B cell (primary cell): ENCODE measurements at regions not wholly inside any gene's neighbourhood (a gene's known extent, or its start where the extent isn't known, plus 50 kb on each side); places are given as distances from the start of the nearest gene placed in this dataset.

Experiments
- ATAC-seq: fragments of 200-7000 bp; cut with Tn5 transposase; one replicate; pipeline ENCODE4 v1.10.0; 2021; ENCODE audit warnings: low read depth, mild to moderate bottlenecking, moderate number of reproducible peaks, moderate library complexity
- CTCF ChIA-PET: fragments of 350-600 bp; sonication (Branson Sonifier 250); formaldehyde crosslinking; loops from one replicate; lab custom pipeline; 2021; ENCODE audit warnings: antibody characterized with exemption, inconsistent platforms; lab: Charles Lee
- POLR2A ChIA-PET: fragments of 350-600 bp; sonication (Branson Sonifier 250); formaldehyde crosslinking; loops from one replicate; lab custom pipeline; 2021; ENCODE audit warnings: antibody characterized with exemption; lab: Charles Lee
- DNase-seq: peaks from one replicate; pipeline ENCODE4 v3.0.0; 2013
- H2AFZ ChIP-seq: 2 replicates; pipeline ENCODE4 v1.6.1; 2012; ENCODE audit warnings: mild to moderate bottlenecking, low read depth, low read length; ENCODE audit not compliant: insufficient read depth, poor library complexity, severe bottlenecking
- H3K27ac ChIP-seq, 2 donors: 1 replicate in 1 of 2; 2 replicates in 1 of 2; pipeline ENCODE4 v1.5.1; 2012 to 2013; ENCODE audit warnings: low read length in 2 of 2, mild to moderate bottlenecking in 2 of 2, moderate library complexity in 1 of 2
- H3K27me3 ChIP-seq, 4 experiments: fragments of 200-600 bp in 1 of 4; sonication (generic) in 1 of 4; replicated peaks in 1 of 4; 1 replicate in 2 of 4; 2 replicates in 2 of 4; pipeline versions ENCODE4 v1.6.1 to v1.7.0; 2013 to 2016; ENCODE audit warnings: low read length in 3 of 4, mild to moderate bottlenecking in 2 of 4, mixed read lengths in 1 of 4, moderate library complexity in 1 of 4; ENCODE audit not compliant: insufficient read depth in 4 of 4, control insufficient read depth in 3 of 4; ENCODE audit errors: control extremely low read depth in 1 of 4
- H3K36me3 ChIP-seq, 2 experiments: replicated peaks in 1 of 2; 1 replicate in 1 of 2; 2 replicates in 1 of 2; pipeline versions ENCODE4 v1.6.1 to v1.7.1; 2013; ENCODE audit warnings: low read length in 1 of 2; ENCODE audit not compliant: insufficient read depth in 2 of 2, control insufficient read depth in 1 of 2; ENCODE audit errors: control extremely low read depth in 1 of 2, extremely low read depth in 1 of 2
- H3K4me1 ChIP-seq, 2 donors: fragments of 200-600 bp in 1 of 2; sonication (generic) in 1 of 2; 1 replicate in 1 of 2; 2 replicates in 1 of 2; pipeline versions ENCODE4 v1.5.1 to v1.6.1; 2013 to 2017; ENCODE audit warnings: low read length in 2 of 2; ENCODE audit not compliant: control insufficient read depth in 2 of 2, insufficient read depth in 2 of 2
- H3K4me2 ChIP-seq: replicated peaks from 2 replicates; pipeline ENCODE3; 2012; ENCODE audit warnings: mild to moderate bottlenecking, low read depth, low read length; ENCODE audit not compliant: poor library complexity, severe bottlenecking
- H3K4me3 ChIP-seq, 5 experiments: fragments of 200-600 bp in 1 of 5; sonication (generic) in 1 of 5; 1 replicate in 3 of 5; 2 replicates in 2 of 5; pipeline versions ENCODE4 v1.5.1 to v1.7.0; 2011 to 2016; ENCODE audit warnings: low read length in 4 of 5, mild to moderate bottlenecking in 4 of 5, low read depth in 2 of 5, control low read depth in 1 of 5, moderate library complexity in 1 of 5; ENCODE audit not compliant: insufficient read depth in 1 of 5; ENCODE audit errors: control extremely low read depth in 1 of 5, extremely low read depth in 1 of 5
- H3K79me2 ChIP-seq: fragments of 200-600 bp; sonication (generic); one replicate; pipeline ENCODE4 v1.6.0; 2016; ENCODE audit warnings: low read length; ENCODE audit not compliant: control insufficient read depth, insufficient read depth
- H3K9ac ChIP-seq: fragments of 200-600 bp; sonication (generic); 2 replicates; pipeline ENCODE4 v1.6.1; 2017; ENCODE audit warnings: mild to moderate bottlenecking, low read length, moderate library complexity
- H3K9me3 ChIP-seq, 3 donors: one replicate each; pipeline versions ENCODE4 v1.6.1 to v1.7.1; 2013; ENCODE audit warnings: low read length in 2 of 3; ENCODE audit not compliant: control insufficient read depth in 2 of 3, insufficient read depth in 1 of 3; ENCODE audit errors: control extremely low read depth in 1 of 3
- H4K20me1 ChIP-seq: 2 replicates; pipeline ENCODE4 v1.6.0; 2012; ENCODE audit warnings: mild to moderate bottlenecking, low read length; ENCODE audit not compliant: insufficient read depth, control insufficient read depth, poor library complexity, severe bottlenecking
- H3K27ac Mint-ChIP-seq: one replicate; pipeline ENCODE4 v1.8.0; 2021; ENCODE audit warnings: mixed read lengths
- H3K27me3 Mint-ChIP-seq: one replicate; pipeline ENCODE4 v1.8.0; 2021; ENCODE audit warnings: mixed read lengths
- H3K4me1 Mint-ChIP-seq: one replicate; pipeline ENCODE4 v1.8.0; 2021; ENCODE audit warnings: mixed read lengths
- H3K4me3 Mint-ChIP-seq: one replicate; pipeline ENCODE4 v1.8.0; 2021; ENCODE audit warnings: mixed read lengths
- H3K9me3 Mint-ChIP-seq: one replicate; pipeline ENCODE4 v1.8.0; 2022; ENCODE audit warnings: mixed read lengths; ENCODE audit not compliant: insufficient read depth
- EZH2 ChIP-seq: IDR thresholded peaks from 2 replicates; pipeline ENCODE4 v1.6.1; 2012; ENCODE audit warnings: borderline replicate concordance, low read depth, mild to moderate bottlenecking, moderate library complexity, low read length; ENCODE audit not compliant: insufficient read depth, poor library complexity, severe bottlenecking
- WGBS: methylation state at CpG from one replicate; pipeline ENCODE4 v1.1.5; 2013; ENCODE audit warnings: missing lambda C conversion rate; ENCODE audit not compliant: insufficient coverage; 5-methylcytosine and 5-hydroxymethylcytosine counted together
- intact Hi-C: fragments of 100-400 bp; cut with micrococcal nuclease; formaldehyde crosslinking; loops from one replicate; pipeline ENCODE4 v1.10.0; 2022
- TF ChIP-seq, protein P1 (sequence below): fragments of 200-600 bp; IDR thresholded peaks from one replicate; pipeline ENCODE4 v1.8.0; 2022; ENCODE audit warnings: antibody characterized with exemption, mild to moderate bottlenecking

DNA sequence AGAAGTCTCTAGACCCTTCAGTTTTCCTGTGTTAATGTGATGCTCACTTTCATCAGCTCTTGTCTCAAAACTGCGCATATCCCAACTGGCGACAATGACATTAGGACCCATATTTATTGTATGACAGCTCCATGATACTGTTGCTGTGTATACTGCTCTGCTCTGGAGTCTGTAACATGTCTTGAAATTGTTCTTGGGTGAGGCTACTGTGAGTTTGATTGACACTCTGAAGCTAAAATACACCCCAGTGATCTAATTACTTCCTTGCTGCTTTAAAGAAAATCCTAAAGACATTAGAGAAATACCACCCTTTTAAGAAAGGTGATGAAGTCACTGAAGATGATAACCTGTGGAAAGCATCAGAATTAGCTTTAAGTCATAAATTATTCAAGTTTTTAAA, 1046.2 kb downstream of the KCNT2 start:
- no peak overlapping the region for H3K4me2 ChIP-seq
- H3K36me3 ChIP-seq: no peaks in the 10 kb centered on the region
- TF ChIP-seq, protein P1, sequence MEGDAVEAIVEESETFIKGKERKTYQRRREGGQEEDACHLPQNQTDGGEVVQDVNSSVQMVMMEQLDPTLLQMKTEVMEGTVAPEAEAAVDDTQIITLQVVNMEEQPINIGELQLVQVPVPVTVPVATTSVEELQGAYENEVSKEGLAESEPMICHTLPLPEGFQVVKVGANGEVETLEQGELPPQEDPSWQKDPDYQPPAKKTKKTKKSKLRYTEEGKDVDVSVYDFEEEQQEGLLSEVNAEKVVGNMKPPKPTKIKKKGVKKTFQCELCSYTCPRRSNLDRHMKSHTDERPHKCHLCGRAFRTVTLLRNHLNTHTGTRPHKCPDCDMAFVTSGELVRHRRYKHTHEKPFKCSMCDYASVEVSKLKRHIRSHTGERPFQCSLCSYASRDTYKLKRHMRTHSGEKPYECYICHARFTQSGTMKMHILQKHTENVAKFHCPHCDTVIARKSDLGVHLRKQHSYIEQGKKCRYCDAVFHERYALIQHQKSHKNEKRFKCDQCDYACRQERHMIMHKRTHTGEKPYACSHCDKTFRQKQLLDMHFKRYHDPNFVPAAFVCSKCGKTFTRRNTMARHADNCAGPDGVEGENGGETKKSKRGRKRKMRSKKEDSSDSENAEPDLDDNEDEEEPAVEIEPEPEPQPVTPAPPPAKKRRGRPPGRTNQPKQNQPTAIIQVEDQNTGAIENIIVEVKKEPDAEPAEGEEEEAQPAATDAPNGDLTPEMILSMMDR: no peak
- no peak for TF ChIP-seq EZH2
- intact Hi-C loops: no loop called here
- Mint-ChIP-seq H3K4me1 (no peaks in the 10 kb centered on the region), H3K4me3 (no peak overlapping the region), H3K27ac (no peak overlapping the region), H3K9me3 (peaks cover 3% of the 10 kb centered on the region), H3K27me3 (no peaks in the 10 kb centered on the region)
- H3K27ac ChIP-seq: no peak overlapping the region
- no peak overlapping the region for H3K4me3 ChIP-seq
- H3K27me3 ChIP-seq: no peaks in the 10 kb centered on the region
- POLR2A ChIA-PET: no interaction called here
- H2AFZ ChIP-seq: no peak overlapping the region
- H3K4me1 ChIP-seq: no peaks in the 10 kb centered on the region
- no peaks in the 10 kb centered on the region for H3K9me3 ChIP-seq
- no peak for DNase-seq
- no peak for ATAC-seq
- H4K20me1 ChIP-seq: no peaks in the 10 kb centered on the region
- H3K79me2 ChIP-seq: no peaks in the 10 kb centered on the region
- CTCF ChIA-PET: no interaction called here
- H3K9ac ChIP-seq: no peak overlapping the region
- WGBS: no CpG with 5 or more reads among the region's 2 CpGs

DNA sequence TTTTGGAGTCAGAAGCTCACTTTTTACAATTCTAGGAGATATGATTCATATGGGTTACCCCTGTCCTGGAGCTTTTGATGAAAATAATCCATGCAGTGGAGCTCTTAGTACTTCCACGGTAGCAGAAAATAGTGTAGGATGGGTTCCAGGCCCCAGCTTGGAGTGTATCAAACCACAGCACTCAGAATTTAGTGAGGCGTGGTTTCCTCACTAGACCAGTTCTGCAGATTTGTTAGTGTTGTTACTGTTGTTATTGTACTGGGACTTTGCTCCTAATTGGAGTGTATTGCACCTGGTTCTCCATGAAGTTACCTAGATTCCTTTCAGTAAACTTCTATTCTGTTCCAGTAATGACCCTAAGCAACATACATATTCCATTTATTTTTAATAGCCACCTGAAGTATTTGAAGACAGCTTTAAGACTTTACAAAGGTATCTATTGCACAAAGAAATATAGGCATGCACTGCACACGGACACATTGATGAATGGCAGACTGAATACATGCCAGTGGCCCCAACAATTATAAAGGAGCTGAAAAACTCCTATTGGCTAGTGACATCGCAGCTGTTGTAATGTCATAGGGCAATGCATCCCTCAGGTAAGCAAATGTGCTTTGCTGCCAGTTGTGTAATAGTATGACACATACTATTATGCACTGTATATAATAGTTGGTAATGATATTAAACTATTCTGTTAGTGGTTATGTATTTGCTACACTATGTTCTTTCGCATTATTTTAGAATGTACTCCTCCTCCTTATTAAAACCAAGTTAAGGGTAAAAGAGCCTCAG, 1058.0 kb downstream of the KCNT2 start:
- CTCF ChIA-PET: no interaction called here
- no peak overlapping the region for H3K9ac ChIP-seq
- intact Hi-C loops: no loop called here
- no peaks in the 10 kb centered on the region for H3K27me3 ChIP-seq
- H3K4me1 ChIP-seq: no peaks in the 10 kb centered on the region
- no peak overlapping the region for H2AFZ ChIP-seq
- H3K27ac ChIP-seq: no peak overlapping the region
- peaks cover 0 to 4% (median 0%) of the 10 kb centered on the region in 3 donors for H3K9me3 ChIP-seq
- H3K36me3 ChIP-seq: no peaks in the 10 kb centered on the region
- no peak overlapping the region for H3K4me3 Mint-ChIP-seq
- H3K4me2 ChIP-seq: no peak overlapping the region
- POLR2A ChIA-PET: no interaction called here
- H3K27ac Mint-ChIP-seq: no peak overlapping the region
- H3K27me3 Mint-ChIP-seq: no peaks in the 10 kb centered on the region
- no peak for TF ChIP-seq EZH2
- TF ChIP-seq, protein P1: no peak
- DNase-seq (no peak), ATAC-seq (no peak)
- WGBS: 100% methylated on average over 2 of the region's 5 CpGs
- no peaks in the 10 kb centered on the region for H3K4me1 Mint-ChIP-seq
- H3K4me3 ChIP-seq: no peak overlapping the region
- H3K79me2 ChIP-seq: no peaks in the 10 kb centered on the region
- H4K20me1 ChIP-seq: no peaks in the 10 kb centered on the region
- no peaks in the 10 kb centered on the region for H3K9me3 Mint-ChIP-seq
